Medulla oblongata (tissue), 1 donor: ENCODE measurements at regions not wholly inside any gene's neighbourhood (a gene's known extent, or its start where the extent isn't known, plus 50 kb on each side); places are given as distances from the start of the nearest gene placed in this dataset.

Experiments used
- DNase-seq: peaks from one replicate; pipeline ENCODE4 v3.0.0-alpha.2; 2015; ENCODE audit errors: extremely low spot score

GRCh38 chr3:39000008-39000450 lies 51.7 kb downstream of the SCN11A start:
- peak; percentile 74 for DNase-seq

GRCh38 chr3:38998086-38998485 lies 53.7 kb downstream of the SCN11A start:
- no peak for DNase-seq

- no peak for DNase-seq
Measured at GRCh38 chr3:38996193-38996592, 55.6 kb downstream of the SCN11A start.

- no peak for DNase-seq
Measured at GRCh38 chr3:38994251-38994650, 57.5 kb downstream of the SCN11A start.

GRCh38 chr3:38992117-38992760 lies 59.5 kb downstream of the SCN11A start:
- DNase-seq: no peak

GRCh38 chr3:38990621-38991020 lies 61.1 kb downstream of the SCN11A start:
- DNase-seq: no peak

GRCh38 chr3:38989917-38990510 lies 61.7 kb downstream of the SCN11A start:
- no peak for DNase-seq

GRCh38 chr3:38988955-38989354 lies 62.8 kb downstream of the SCN11A start:
- no peak for DNase-seq

- no peak for DNase-seq
Measured at GRCh38 chr3:38987456-38987855, 64.3 kb downstream of the SCN11A start.

- DNase-seq: no peak
Measured at GRCh38 chr3:38986901-38987300, 64.8 kb downstream of the SCN11A start.

- DNase-seq: no peak
Measured at GRCh38 chr3:38985981-38986380, 65.8 kb downstream of the SCN11A start.

- DNase-seq: no peak
Measured at GRCh38 chr3:38985581-38985980, 66.2 kb downstream of the SCN11A start.

GRCh38 chr3:38984731-38985130 lies 67.0 kb downstream of the SCN11A start:
- DNase-seq: no peak

- no peak for DNase-seq
Measured at GRCh38 chr3:38984110-38984509, 67.6 kb downstream of the SCN11A start.

GRCh38 chr3:38980938-38981337 lies 70.8 kb downstream of the SCN11A start:
- DNase-seq: no peak

- DNase-seq: no peak
Measured at GRCh38 chr3:38978729-38979128, 73.0 kb downstream of the SCN11A start.

- DNase-seq: no peak
Measured at GRCh38 chr3:38970851-38971638, 80.7 kb downstream of the SCN11A start.

GRCh38 chr3:38969317-38970235 lies 82.2 kb downstream of the SCN11A start:
- no peak for DNase-seq

GRCh38 chr3:38968891-38969290 lies 82.9 kb downstream of the SCN11A start:
- DNase-seq: no peak

GRCh38 chr3:38968403-38968802 lies 83.3 kb downstream of the SCN11A start:
- DNase-seq: no peak

- no peak for DNase-seq
Measured at GRCh38 chr3:38967693-38967989, 84.1 kb downstream of the SCN11A start.
